GM19455 (cell line): ENCODE measurements at regions not wholly inside any gene's neighbourhood (a gene's known extent, or its start where the extent isn't known, plus 50 kb on each side); places are given as distances from the start of the nearest gene placed in this dataset.
A peak's percentile ranks its signal among the peaks of the same experiment; 100 is the strongest.

Experiments
- ATAC-seq: cut with Tn5 transposase; IDR thresholded peaks from one replicate; pipeline ENCODE4 v1.9.1; 2021; ENCODE audit not compliant: unreplicated experiment

DNA sequence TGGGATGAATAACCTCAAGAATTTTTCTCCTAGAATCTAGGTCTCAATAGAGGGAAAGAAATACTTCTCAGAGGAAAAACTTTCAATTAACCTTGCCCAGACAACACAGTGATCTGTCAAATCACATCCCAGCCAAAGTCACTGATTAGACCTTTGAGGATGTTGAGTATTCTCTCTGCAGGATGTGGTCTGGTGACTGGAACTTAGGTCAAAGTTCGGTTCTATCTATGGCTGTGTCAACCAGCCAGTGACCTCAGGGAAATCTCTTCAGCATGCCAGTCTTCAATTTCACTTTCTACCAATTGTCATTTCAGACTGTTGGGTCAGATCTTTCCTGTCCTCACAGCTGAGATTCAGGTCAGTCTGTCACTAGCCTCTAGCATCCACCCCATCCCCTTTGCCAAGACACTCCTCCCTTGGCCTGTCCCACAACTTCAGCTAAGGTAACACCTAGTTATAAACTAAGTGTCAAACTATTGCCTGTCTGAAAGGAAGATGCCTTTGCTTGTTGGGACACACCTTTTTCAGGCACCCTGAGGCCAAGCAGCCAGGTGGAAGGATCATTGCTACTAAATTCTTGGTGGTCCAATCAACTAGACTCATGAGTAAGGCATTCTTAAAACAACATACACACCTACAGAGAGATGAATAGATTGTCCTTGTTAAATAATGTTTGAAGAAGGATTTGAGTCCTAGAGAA is 156.3 kb upstream of the FST start:
- no peak for ATAC-seq

GRCh38 chr5:53326424-53327153 is 153.8 kb upstream of the FST start:
- ATAC-seq: no peak

GRCh38 chr5:53327811-53328334 is 152.6 kb upstream of the FST start:
- no peak for ATAC-seq

GRCh38 chr5:53330491-53330890 is 149.9 kb upstream of the FST start:
- no peak for ATAC-seq

GRCh38 chr5:53331463-53331862 is 149.0 kb upstream of the FST start:
- no peak for ATAC-seq

DNA sequence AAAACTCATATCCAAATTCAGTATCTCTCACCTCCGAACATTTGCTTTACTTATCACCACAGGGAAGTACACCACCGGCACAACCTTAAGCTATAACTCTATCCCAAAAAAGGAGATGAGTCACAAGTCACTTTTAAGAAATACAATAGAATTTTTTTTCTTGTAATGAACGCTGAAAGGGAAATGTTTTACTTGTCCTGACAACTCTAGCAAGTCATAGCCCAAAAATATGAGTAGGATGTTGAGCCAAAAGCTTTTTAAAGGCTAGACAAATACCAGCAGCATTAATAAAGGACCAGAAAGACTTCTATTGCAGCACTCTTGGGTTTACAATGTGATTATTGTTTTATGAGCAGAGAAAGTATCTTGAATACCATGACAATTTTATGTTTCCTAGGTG is 147.3 kb upstream of the FST start:
- no peak for ATAC-seq

- ATAC-seq: no peak
These were observed 145.9 kb upstream of the FST start for GRCh38 chr5:53334431-53334941.

DNA sequence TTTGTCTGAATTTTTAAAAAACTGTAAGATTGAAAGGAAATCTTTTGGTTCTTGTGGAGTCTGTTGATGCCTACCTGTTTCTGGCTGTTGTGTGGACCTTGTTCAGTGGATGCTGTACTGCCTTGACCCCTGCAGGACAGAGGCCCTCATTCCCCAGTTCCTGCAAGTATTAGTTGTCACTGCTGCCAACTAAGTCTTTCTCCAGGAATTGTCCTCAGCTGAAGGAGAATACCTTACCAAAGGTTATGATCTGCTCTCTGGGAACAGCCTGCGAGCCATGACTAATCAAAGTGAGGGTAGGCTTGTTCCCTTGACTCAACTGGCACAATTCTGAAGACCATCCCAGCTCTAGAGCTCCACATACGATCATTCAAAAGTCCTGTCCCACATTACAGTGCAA is 145.3 kb upstream of the FST start:
- no peak for ATAC-seq

DNA sequence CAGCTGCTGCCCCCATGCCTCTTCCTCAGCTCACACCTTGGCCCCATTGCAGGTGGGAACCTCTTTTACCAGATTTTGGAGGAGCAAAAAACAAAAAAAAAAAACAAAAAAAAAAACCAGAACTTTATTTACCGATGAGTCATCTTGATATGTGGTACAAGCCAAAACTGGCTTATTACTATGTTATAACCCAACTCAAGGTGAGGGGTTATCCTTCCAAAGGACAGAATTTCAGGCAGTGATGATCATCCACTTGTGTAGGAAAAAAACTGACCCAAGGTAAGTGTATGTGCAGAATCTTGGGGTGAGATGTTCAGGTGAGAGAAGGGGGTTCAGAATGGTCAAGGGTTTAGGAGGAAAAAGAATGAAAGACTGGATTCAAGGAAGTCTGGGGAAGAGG is 142.6 kb upstream of the FST start:
- ATAC-seq: no peak

DNA sequence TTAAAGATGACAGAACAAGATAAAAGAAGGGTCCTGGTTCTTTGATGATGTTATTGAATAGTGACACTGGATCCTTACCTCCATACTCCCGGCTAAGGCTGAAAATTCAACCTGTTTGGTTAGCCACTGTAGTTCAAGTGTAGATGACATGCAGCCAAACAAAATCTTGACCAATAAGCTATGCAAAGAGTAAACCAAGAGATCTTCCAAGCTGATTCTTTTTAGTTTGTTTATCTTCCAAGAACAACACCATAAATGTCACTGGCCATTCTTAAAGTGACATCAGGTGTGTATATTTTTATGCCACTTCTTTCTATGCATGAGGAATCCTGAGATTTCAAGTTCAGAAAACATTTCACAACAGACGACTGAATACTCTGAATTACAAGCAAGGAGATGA is 141.5 kb upstream of the FST start:
- no peak for ATAC-seq

DNA sequence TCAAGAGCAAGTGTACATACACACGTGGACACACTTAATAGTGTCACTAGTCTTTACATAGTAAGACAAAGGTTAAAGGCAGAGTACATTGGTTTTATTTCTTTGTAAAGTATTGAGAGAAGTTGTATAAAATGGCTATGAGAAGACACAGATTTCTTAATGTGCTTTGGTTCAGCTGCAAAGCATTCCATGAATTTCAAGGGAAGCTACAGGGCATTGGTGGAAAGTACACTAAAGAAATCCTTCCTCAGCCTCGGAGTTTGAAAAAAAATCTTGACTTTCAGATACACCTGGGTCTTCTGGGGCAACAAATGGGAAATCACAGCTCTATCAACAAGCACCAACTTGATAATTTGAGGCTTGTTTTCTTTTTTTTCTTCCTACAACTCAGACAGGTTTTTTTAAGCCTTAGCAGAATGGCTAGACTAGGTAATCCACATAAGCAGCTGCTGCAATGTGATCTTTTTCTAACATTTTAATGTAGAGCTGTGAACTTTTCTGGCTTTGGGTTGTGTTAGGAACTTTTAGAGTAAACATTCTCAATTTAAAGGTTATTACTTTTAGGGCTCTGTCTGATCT is 140.4 kb upstream of the FST start:
- no peak for ATAC-seq

GRCh38 chr5:53340956-53341750 is 139.3 kb upstream of the FST start:
- no peak for ATAC-seq

GRCh38 chr5:53342236-53342635 is 138.2 kb upstream of the FST start:
- ATAC-seq: no peak

GRCh38 chr5:53343187-53343586 is 137.2 kb upstream of the FST start:
- no peak for ATAC-seq

DNA sequence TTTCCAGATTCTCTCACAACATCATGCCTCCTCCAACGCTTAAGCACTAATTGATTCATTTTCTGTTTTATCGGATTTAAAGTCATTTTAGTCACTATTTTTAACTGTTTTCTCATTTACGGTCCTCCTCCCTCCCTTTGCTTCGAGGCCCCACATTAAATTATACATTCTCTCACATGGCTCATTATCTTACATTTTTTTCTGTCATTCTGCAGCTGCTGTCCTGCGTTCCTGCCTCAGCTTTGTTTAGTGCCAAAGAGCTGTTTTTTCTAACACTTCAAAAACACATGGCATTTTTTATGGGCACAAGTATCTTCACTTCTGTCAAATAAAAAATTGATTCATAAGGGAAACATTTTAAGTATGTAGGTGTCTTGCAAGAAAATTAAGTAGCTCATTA is 130.1 kb upstream of the FST start:
- ATAC-seq: no peak

DNA sequence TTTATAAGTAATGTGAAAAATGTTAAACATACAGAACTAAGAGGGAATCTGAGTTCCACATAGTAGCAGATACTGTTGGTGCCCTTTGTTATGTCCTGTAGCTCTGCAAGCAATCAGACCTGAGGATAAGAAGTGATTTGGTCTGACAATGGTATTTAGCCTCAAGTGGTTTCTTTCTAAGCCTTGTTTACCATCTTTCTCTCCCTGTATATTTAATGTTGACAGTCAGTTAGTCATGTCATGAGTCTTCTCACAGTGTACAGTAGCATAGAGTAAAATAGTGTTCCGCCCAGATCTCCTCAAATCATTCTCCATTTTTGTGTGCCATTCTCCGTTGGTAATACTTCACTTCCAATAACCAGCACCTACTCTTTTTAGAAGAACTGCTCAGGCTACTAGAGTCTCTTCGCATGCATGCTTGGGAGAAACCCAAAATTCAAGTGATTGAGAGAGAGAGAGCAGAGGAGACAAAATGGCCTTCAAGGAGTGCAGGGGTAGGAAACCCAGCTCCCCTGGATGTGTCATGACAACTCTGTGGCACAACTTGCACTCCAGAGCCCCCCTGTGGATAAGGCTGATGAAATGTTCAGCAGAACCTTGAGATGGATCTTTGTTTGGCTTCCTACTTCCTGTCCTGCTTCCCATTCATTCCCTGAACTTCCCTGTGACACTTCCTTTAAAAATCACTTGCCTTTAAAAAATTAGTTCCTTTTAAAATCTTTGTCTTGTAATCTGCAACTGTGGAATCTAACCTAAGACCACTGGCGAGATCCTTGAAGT is 129.2 kb upstream of the FST start:
- ATAC-seq: no peak

GRCh38 chr5:53355316-53355715 is 125.1 kb upstream of the FST start:
- no peak for ATAC-seq

DNA sequence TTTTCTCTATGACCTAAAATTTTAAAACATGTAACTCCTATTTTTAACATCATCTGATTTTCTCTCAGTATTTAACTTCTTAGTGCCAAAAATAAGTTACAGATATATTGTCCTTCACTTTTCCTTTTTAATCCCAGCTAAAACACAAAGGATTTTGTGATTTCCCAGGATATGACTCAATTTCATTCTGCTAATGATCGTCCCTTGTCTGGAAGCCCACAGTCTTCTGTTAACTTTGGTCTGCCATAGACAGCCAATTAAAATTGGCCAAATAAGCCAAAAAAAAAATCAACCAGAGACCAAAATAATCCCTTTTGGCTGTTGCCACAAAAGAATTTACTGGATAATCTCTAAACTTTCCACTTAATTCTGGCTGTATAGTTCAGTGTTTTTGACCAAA is 124.5 kb upstream of the FST start:
- no peak for ATAC-seq

GRCh38 chr5:53357439-53357838 is 123.0 kb upstream of the FST start:
- ATAC-seq: peak; percentile 60

DNA sequence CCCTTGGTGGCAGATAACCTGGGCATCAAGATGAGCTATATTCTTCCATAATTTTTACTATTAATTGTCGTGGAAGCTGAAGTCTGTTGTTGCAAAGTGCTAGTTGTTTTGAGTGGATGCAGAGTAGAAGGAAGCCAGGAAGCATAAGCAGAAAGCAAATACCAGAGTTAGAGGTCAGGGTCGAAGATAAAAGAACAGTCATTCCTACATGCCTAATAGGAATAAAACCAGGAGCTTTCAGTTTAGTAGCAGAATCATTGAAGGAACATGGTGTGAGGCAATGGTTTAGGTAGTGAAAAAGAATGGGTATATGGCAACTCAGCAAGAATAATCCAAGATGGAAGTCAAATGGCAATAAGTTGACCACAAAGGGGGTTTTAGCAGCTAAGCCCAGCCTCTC is 121.6 kb upstream of the FST start:
- no peak for ATAC-seq
